GM19324 (cell line): ENCODE measurements at regions not wholly inside any gene's neighbourhood (a gene's known extent, or its start where the extent isn't known, plus 50 kb on each side); places are given as distances from the start of the nearest gene placed in this dataset.

Experiments
- ATAC-seq: cut with Tn5 transposase; IDR thresholded peaks from one replicate; pipeline ENCODE4 v1.9.1; 2021; ENCODE audit warnings: mild to moderate bottlenecking, moderate library complexity; ENCODE audit not compliant: unreplicated experiment, low FRiP score

GRCh38 chr1:4336507-4336906 lies 317.9 kb upstream of the AJAP1 start:
- ATAC-seq = no peak

- ATAC-seq = no peak
These were observed 313.0 kb upstream of the AJAP1 start for GRCh38 chr1:4341421-4341820.

GRCh38 chr1:4344065-4344732 lies 310.2 kb upstream of the AJAP1 start:
- ATAC-seq = no peak

GRCh38 chr1:4345094-4345493 lies 309.3 kb upstream of the AJAP1 start:
- no peak for ATAC-seq

- no peak for ATAC-seq
These were observed 308.3 kb upstream of the AJAP1 start for GRCh38 chr1:4346131-4346530.

- no peak for ATAC-seq
These were observed 303.0 kb upstream of the AJAP1 start for GRCh38 chr1:4351453-4351852.

- no peak for ATAC-seq
These were observed 301.1 kb upstream of the AJAP1 start for GRCh38 chr1:4353090-4353856.

- no peak for ATAC-seq
These were observed 298.6 kb upstream of the AJAP1 start for GRCh38 chr1:4355839-4356238.

- ATAC-seq = no peak
These were observed 291.9 kb upstream of the AJAP1 start for GRCh38 chr1:4362314-4363044.

GRCh38 chr1:4366091-4366490 lies 288.3 kb upstream of the AJAP1 start:
- no peak for ATAC-seq

- ATAC-seq = no peak
These were observed 287.1 kb upstream of the AJAP1 start for GRCh38 chr1:4367230-4367777.

GRCh38 chr1:4369335-4369734 lies 285.1 kb upstream of the AJAP1 start:
- no peak for ATAC-seq

GRCh38 chr1:4371849-4372248 lies 282.6 kb upstream of the AJAP1 start:
- ATAC-seq = no peak

GRCh38 chr1:4375812-4376211 lies 278.6 kb upstream of the AJAP1 start:
- ATAC-seq = no peak

GRCh38 chr1:4379451-4380175 lies 274.8 kb upstream of the AJAP1 start:
- ATAC-seq = no peak

GRCh38 chr1:4380564-4381168 lies 273.7 kb upstream of the AJAP1 start:
- no peak for ATAC-seq

GRCh38 chr1:4393191-4393590 lies 261.2 kb upstream of the AJAP1 start:
- no peak for ATAC-seq

- ATAC-seq = no peak
These were observed 260.0 kb upstream of the AJAP1 start for GRCh38 chr1:4394366-4394765.

GRCh38 chr1:4395158-4395557 lies 259.3 kb upstream of the AJAP1 start:
- ATAC-seq = no peak

- no peak for ATAC-seq
These were observed 258.7 kb upstream of the AJAP1 start for GRCh38 chr1:4395676-4396075.
